ENCODE measurements at regions not wholly inside any gene's neighbourhood (a gene's known extent, or its start where the extent isn't known, plus 50 kb on each side); places are given as distances from the start of the nearest gene placed in this dataset.

- no peak overlapping the region for H3K27ac Mint-ChIP-seq
- intact Hi-C loops (cut with DNase I, micrococcal nuclease): no loop called here
Measured at GRCh38 chr7:25801214-25801613, 350.8 kb upstream of the NFE2L3 start.

GRCh38 chr7:25802057-25802456, 349.9 kb upstream of the NFE2L3 start:
- no peaks in the 10 kb centered on the region for H3K4me1 ChIP-seq (ENCODE audit: insufficient read depth, low read length)
- DNase-seq: no peak
- ChIA-PET CTCF (no interaction called here), POLR2A (no interaction called here)
- no peaks in the 10 kb centered on the region for H3K36me3 ChIP-seq (ENCODE audit: insufficient read depth, low read length)
- intact Hi-C loops (cut with DNase I, micrococcal nuclease): no loop called here
- no peaks in the 10 kb centered on the region for H3K4me1 Mint-ChIP-seq (ENCODE audit: low read depth)
- no peaks in the 10 kb centered on the region for H3K36me3 Mint-ChIP-seq (ENCODE audit: low read depth)
- H3K27ac Mint-ChIP-seq: no peak overlapping the region
- no peak for ATAC-seq (ENCODE audit: poor library complexity)
- no peak overlapping the region for H3K27ac ChIP-seq (ENCODE audit: low read depth in 1 of 2, low read length in 2 of 2)
- no peaks in the 10 kb centered on the region for H3K9me3 Mint-ChIP-seq
- no peak overlapping the region for H3K4me3 Mint-ChIP-seq
- H3K9me3 ChIP-seq (ENCODE audit: control insufficient read depth in 1 of 2, insufficient read depth in 1 of 2, low read length in 2 of 2): no peaks in the 10 kb centered on the region
- peaks cover 30% of the 10 kb centered on the region for H3K27me3 Mint-ChIP-seq
- peaks cover 2 to 14% of the 10 kb centered on the region in 2 experiments for H3K27me3 ChIP-seq (ENCODE audit: control insufficient read depth in 1 of 2, insufficient read depth in 2 of 2, low read length in 2 of 2)
- no peak overlapping the region for H3K4me3 ChIP-seq (ENCODE audit: low read length)
- TF ChIP-seq, protein P1, sequence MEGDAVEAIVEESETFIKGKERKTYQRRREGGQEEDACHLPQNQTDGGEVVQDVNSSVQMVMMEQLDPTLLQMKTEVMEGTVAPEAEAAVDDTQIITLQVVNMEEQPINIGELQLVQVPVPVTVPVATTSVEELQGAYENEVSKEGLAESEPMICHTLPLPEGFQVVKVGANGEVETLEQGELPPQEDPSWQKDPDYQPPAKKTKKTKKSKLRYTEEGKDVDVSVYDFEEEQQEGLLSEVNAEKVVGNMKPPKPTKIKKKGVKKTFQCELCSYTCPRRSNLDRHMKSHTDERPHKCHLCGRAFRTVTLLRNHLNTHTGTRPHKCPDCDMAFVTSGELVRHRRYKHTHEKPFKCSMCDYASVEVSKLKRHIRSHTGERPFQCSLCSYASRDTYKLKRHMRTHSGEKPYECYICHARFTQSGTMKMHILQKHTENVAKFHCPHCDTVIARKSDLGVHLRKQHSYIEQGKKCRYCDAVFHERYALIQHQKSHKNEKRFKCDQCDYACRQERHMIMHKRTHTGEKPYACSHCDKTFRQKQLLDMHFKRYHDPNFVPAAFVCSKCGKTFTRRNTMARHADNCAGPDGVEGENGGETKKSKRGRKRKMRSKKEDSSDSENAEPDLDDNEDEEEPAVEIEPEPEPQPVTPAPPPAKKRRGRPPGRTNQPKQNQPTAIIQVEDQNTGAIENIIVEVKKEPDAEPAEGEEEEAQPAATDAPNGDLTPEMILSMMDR (IDR thresholded peaks at IDR 0.05): no peak

More at GRCh38 chr7:25801214-25801613, 350.8 kb upstream of the NFE2L3 start:
- POLR2A ChIA-PET: no interaction called here
- Histone ChIP-seq H3K27me3 (ENCODE audit: control insufficient read depth in 1 of 2, insufficient read depth in 2 of 2, low read length in 2 of 2) (peaks cover 4 to 19% of the 10 kb centered on the region in 2 experiments), H3K4me1 (ENCODE audit: insufficient read depth, low read length) (no peaks in the 10 kb centered on the region), H3K4me3 (ENCODE audit: low read length) (no peak overlapping the region), H3K27ac (ENCODE audit: low read depth in 1 of 2, low read length in 2 of 2) (no peak overlapping the region), H3K9me3 (ENCODE audit: control insufficient read depth in 1 of 2, insufficient read depth in 1 of 2, low read length in 2 of 2) (no peaks in the 10 kb centered on the region), H3K36me3 (ENCODE audit: insufficient read depth, low read length) (no peaks in the 10 kb centered on the region)
- H3K27me3 Mint-ChIP-seq: peaks cover 25% of the 10 kb centered on the region
- no peak for ATAC-seq (ENCODE audit: poor library complexity)
- H3K4me3 Mint-ChIP-seq: no peak overlapping the region
- H3K9me3 Mint-ChIP-seq: no peaks in the 10 kb centered on the region
- H3K4me1 Mint-ChIP-seq (ENCODE audit: low read depth): no peaks in the 10 kb centered on the region
- DNase-seq: no peak
- TF ChIP-seq, protein P1 (IDR thresholded peaks at IDR 0.05): no peak
- CTCF ChIA-PET: no interaction called here
- H3K36me3 Mint-ChIP-seq (ENCODE audit: low read depth): no peaks in the 10 kb centered on the region

DNA sequence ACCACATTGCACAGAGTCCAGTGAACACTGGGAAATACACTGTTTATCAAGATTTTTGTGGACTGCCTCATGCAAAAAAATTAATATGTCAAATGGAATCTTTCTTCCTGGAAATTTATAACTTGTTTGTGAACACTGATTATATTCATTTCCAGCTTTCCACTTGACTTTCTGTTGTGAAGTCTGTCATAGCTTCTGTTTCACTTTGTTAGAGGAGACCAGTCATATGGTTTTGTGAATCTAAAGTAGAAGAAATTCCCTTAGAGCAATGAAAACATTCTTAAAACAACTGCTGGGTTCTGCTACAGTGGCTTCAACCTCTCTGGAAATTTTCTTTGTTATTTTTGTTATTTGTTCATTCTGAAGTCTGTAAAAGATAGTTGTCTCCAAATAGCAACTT, 349.5 kb upstream of the NFE2L3 start:
- Histone ChIP-seq H3K27me3 (ENCODE audit: control insufficient read depth in 1 of 2, insufficient read depth in 2 of 2, low read length in 2 of 2) (peaks cover 0 to 9% of the 10 kb centered on the region in 2 experiments), H3K27ac (ENCODE audit: low read depth in 1 of 2, low read length in 2 of 2) (no peak overlapping the region), H3K36me3 (ENCODE audit: insufficient read depth, low read length) (no peaks in the 10 kb centered on the region), H3K4me1 (ENCODE audit: insufficient read depth, low read length) (no peaks in the 10 kb centered on the region), H3K9me3 (ENCODE audit: control insufficient read depth in 1 of 2, insufficient read depth in 1 of 2, low read length in 2 of 2) (no peaks in the 10 kb centered on the region), H3K4me3 (ENCODE audit: low read length) (no peak overlapping the region)
- DNase-seq (no peak), ATAC-seq (ENCODE audit: poor library complexity) (no peak)
- Mint-ChIP-seq H3K4me3 (no peak overlapping the region), H3K36me3 (ENCODE audit: low read depth) (no peaks in the 10 kb centered on the region), H3K9me3 (no peaks in the 10 kb centered on the region), H3K27ac (no peak overlapping the region), H3K27me3 (peaks cover 29% of the 10 kb centered on the region), H3K4me1 (ENCODE audit: low read depth) (no peaks in the 10 kb centered on the region)
- ChIA-PET POLR2A (no interaction called here), CTCF (no interaction called here)
- TF ChIP-seq, protein P1 (IDR thresholded peaks at IDR 0.05): no peak
- intact Hi-C loops (cut with DNase I, micrococcal nuclease): no loop called here
